ENCODE measurements at regions not wholly inside any gene's neighbourhood (a gene's known extent, or its start where the extent isn't known, plus 50 kb on each side); places are given as distances from the start of the nearest gene placed in this dataset.

DNA sequence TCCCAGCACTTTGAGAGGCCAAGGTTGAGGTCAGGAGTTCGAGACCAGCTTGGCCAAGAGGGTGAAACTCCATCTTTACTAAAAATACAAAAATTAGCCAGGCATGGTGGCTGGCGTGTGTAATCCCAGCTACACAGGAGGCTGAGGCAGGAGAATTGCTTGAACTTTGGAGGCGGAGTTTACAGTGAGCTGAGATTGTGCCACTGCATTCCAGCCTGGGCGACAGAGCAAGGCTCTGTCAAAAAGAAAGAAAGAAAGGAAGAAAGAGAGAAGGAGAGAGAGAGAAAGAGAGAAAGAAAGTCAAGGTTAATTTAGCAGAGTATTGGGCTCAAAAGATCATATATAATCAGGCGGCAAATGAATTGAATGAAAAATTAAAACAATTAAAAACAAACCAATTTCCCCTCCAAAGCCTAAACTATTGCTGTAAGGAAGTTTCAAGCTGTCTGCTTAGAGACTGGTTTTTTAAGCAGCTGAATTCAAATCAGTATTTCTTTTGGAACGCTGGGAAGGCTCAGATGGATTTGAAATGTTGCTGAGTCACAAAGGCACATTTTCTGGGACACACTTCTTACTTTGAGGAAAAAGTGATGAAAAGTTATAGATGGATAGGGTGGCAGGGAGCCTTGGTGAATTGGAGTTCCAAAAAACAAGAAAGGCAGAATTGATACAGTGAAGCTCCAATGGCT lies 81.3 kb upstream of the BHLHE40 start:
- H3K36me3 ChIP-seq: no peaks in the 10 kb centered on the region
- H3K4me3 ChIP-seq: no peak overlapping the region
- no peak overlapping the region for H3K4me2 ChIP-seq
- H3K27ac ChIP-seq: no peak overlapping the region
- H3K4me1 ChIP-seq: peaks cover 8% of the 10 kb centered on the region
- H3K9ac ChIP-seq: no peak overlapping the region
- no peaks in the 10 kb centered on the region for H3K9me3 ChIP-seq
- no peak for TF ChIP-seq Cebpa-rat (IDR thresholded peaks at IDR 0.05)
- H4K20me1 ChIP-seq: no peaks in the 10 kb centered on the region
- no peaks in the 10 kb centered on the region for H3K27me3 ChIP-seq

- Histone ChIP-seq H3K4me1 (peaks cover 2% of the 10 kb centered on the region), H4K20me1 (no peaks in the 10 kb centered on the region), H3K36me3 (no peaks in the 10 kb centered on the region), H3K27ac (no peak overlapping the region), H3K9me3 (no peaks in the 10 kb centered on the region), H3K4me3 (no peak overlapping the region), H3K4me2 (no peak overlapping the region), H3K9ac (no peak overlapping the region), H3K27me3 (no peaks in the 10 kb centered on the region)
- TF ChIP-seq Cebpa-rat (IDR thresholded peaks at IDR 0.05): no peak
Measured at GRCh38 chr3:4898454-4899313, 80.6 kb upstream of the BHLHE40 start.

- Histone ChIP-seq H3K27me3 (no peaks in the 10 kb centered on the region), H4K20me1 (no peaks in the 10 kb centered on the region), H3K9ac (no peak overlapping the region), H3K4me1 (no peaks in the 10 kb centered on the region), H3K4me2 (no peak overlapping the region), H3K9me3 (no peaks in the 10 kb centered on the region), H3K4me3 (no peak overlapping the region), H3K27ac (no peak overlapping the region), H3K36me3 (no peaks in the 10 kb centered on the region)
- TF ChIP-seq Cebpa-rat (IDR thresholded peaks at IDR 0.05): no peak
Measured at GRCh38 chr3:4899710-4900109, 79.5 kb upstream of the BHLHE40 start.

DNA sequence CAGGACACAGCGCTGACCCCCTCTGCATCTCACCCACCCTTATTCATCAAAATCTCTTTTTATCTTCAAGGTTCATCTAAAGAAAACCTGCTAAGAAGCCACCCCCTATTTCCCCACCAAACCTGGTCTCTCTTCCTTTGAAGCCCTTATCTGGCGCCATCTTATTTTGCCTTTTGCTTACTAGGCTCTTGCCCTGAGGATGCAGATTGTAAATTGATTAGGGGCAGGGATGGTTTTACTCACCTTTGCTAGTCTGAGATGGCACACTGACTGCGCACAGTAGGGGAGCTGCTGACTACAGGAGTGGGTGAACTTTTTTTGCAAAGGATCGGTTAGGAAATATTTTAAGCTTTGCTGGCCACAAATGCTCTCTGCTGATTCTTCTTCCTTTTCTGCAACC lies 78.9 kb upstream of the BHLHE40 start:
- no peak overlapping the region for H3K4me3 ChIP-seq
- no peak overlapping the region for H3K9ac ChIP-seq
- no peak overlapping the region for H3K27ac ChIP-seq
- TF ChIP-seq Cebpa-rat (IDR thresholded peaks at IDR 0.05): no peak
- no peak overlapping the region for H3K4me2 ChIP-seq
- no peaks in the 10 kb centered on the region for H3K4me1 ChIP-seq
- no peaks in the 10 kb centered on the region for H3K36me3 ChIP-seq
- H3K27me3 ChIP-seq: no peaks in the 10 kb centered on the region
- no peaks in the 10 kb centered on the region for H4K20me1 ChIP-seq
- no peaks in the 10 kb centered on the region for H3K9me3 ChIP-seq

- Histone ChIP-seq H3K4me2 (no peak overlapping the region), H3K4me3 (no peak overlapping the region), H3K36me3 (no peaks in the 10 kb centered on the region), H3K9ac (no peak overlapping the region), H3K4me1 (no peaks in the 10 kb centered on the region), H3K9me3 (no peaks in the 10 kb centered on the region), H3K27me3 (no peaks in the 10 kb centered on the region), H4K20me1 (no peaks in the 10 kb centered on the region), H3K27ac (no peak overlapping the region)
- peak; percentile 92; the same call in 1 of the 2 replicates for TF ChIP-seq Cebpa-rat (IDR thresholded peaks at IDR 0.05)
Measured at GRCh38 chr3:4904811-4905695, 74.2 kb upstream of the BHLHE40 start.

- Histone ChIP-seq H3K27ac (no peak overlapping the region), H3K9me3 (no peaks in the 10 kb centered on the region), H3K36me3 (no peaks in the 10 kb centered on the region), H3K4me2 (no peak overlapping the region), H3K4me1 (no peaks in the 10 kb centered on the region), H4K20me1 (no peaks in the 10 kb centered on the region), H3K4me3 (no peak overlapping the region), H3K9ac (no peak overlapping the region), H3K27me3 (no peaks in the 10 kb centered on the region)
- no peak for TF ChIP-seq Cebpa-rat (IDR thresholded peaks at IDR 0.05)
Measured at GRCh38 chr3:4906107-4906621, 73.1 kb upstream of the BHLHE40 start.

DNA sequence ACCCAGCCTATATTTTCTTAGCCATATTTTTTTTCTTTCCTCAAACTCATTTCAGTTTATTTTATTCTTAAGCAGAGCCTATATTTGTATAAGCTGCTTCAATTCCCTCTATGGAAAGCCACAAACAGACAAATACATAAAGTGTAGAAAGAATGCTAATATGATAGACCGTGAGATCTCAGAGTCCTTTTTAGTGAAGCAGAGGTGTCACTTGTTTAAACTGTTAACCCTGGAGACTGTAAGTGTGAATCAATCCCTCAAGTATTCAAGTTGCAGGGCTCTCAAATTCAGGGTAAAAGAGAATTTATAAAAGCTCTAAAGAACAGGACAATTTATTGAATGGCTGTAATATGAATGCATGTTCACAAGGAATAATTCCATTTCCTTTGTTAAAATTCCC lies 72.2 kb upstream of the BHLHE40 start:
- Histone ChIP-seq H4K20me1 (no peaks in the 10 kb centered on the region), H3K27me3 (no peaks in the 10 kb centered on the region)
- TF ChIP-seq Cebpa-rat (IDR thresholded peaks at IDR 0.05): no peak

GRCh38 chr3:4907643-4908432 lies 71.4 kb upstream of the BHLHE40 start:
- no peaks in the 10 kb centered on the region for H3K36me3 ChIP-seq
- H3K27ac ChIP-seq: no peak overlapping the region
- no peaks in the 10 kb centered on the region for H3K4me1 ChIP-seq
- no peak overlapping the region for H3K4me2 ChIP-seq
- no peak overlapping the region for H3K9ac ChIP-seq
- H3K9me3 ChIP-seq: no peaks in the 10 kb centered on the region
- TF ChIP-seq Cebpa-rat (IDR thresholded peaks at IDR 0.05): no peak
- H3K27me3 ChIP-seq: no peaks in the 10 kb centered on the region
- H3K4me3 ChIP-seq: no peak overlapping the region
- H4K20me1 ChIP-seq: no peaks in the 10 kb centered on the region

More for the DNA sequence above, 72.2 kb upstream of the BHLHE40 start:
- no peak overlapping the region for H3K4me2 ChIP-seq
- no peaks in the 10 kb centered on the region for H3K4me1 ChIP-seq
- no peak overlapping the region for H3K27ac ChIP-seq
- H3K36me3 ChIP-seq: no peaks in the 10 kb centered on the region
- no peaks in the 10 kb centered on the region for H3K9me3 ChIP-seq
- no peak overlapping the region for H3K9ac ChIP-seq
- H3K4me3 ChIP-seq: no peak overlapping the region
